HL-60 (cell line): ENCODE measurements at regions not wholly inside any gene's neighbourhood (a gene's known extent, or its start where the extent isn't known, plus 50 kb on each side); places are given as distances from the start of the nearest gene placed in this dataset.

ENCODE experiments used
- DNase-seq, 2 experiments: peaks; one replicate each; pipeline ENCODE4 v3.0.0-alpha.2; 2010 to 2020; ENCODE audit warnings: low read depth in 1 of 2, low spot score in 1 of 2
- H3K27ac ChIP-seq: fragments of 250-450 bp; sonication (Bioruptor Pico); replicated peaks from 2 replicates; pipeline ENCODE4 v1.5.1; 2020; ENCODE audit warnings: mild to moderate bottlenecking, moderate library complexity
- H3K27me3 ChIP-seq: fragments of 250-450 bp; sonication (Bioruptor Pico); 2 replicates; pipeline ENCODE4 v1.5.1; 2021; ENCODE audit warnings: mild to moderate bottlenecking, moderate library complexity; ENCODE audit not compliant: insufficient read depth, poor library complexity, severe bottlenecking
- H3K4me3 ChIP-seq: replicated peaks from 2 replicates; pipeline ENCODE4 v1.5.1; 2011; ENCODE audit warnings: mild to moderate bottlenecking, control low read depth, low read length; ENCODE audit not compliant: insufficient read depth
- CTCF ChIP-seq: IDR thresholded peaks from one replicate; pipeline ENCODE4 v1.5.1; 2011; ENCODE audit warnings: low read length, control low read depth, inconsistent platforms; ENCODE audit not compliant: insufficient read depth
- GABPA ChIP-seq: IDR thresholded peaks from 2 replicates; pipeline ENCODE4 v1.6.1; 2012; ENCODE audit warnings: low read depth
- POLR2AphosphoS5 ChIP-seq: IDR thresholded peaks from 2 replicates; pipeline ENCODE4 v1.6.1; 2012; ENCODE audit warnings: low read depth
- SPI1 ChIP-seq: IDR thresholded peaks from 2 replicates; pipeline ENCODE4 v1.6.1; 2012; ENCODE audit warnings: low read depth, mild to moderate bottlenecking, borderline replicate concordance
- TF ChIP-seq, protein P1 (sequence below): IDR thresholded peaks from 2 replicates; pipeline ENCODE4 v1.6.1; 2012; ENCODE audit warnings: low read depth; ENCODE audit not compliant: insufficient replicate concordance

- Histone ChIP-seq H3K27ac (no peak overlapping the region), H3K27me3 (no peaks in the 10 kb centered on the region), H3K4me3 (no peak overlapping the region)
- no peak for TF ChIP-seq CTCF
- TF ChIP-seq GABPA: no peak
- TF ChIP-seq, protein P1, sequence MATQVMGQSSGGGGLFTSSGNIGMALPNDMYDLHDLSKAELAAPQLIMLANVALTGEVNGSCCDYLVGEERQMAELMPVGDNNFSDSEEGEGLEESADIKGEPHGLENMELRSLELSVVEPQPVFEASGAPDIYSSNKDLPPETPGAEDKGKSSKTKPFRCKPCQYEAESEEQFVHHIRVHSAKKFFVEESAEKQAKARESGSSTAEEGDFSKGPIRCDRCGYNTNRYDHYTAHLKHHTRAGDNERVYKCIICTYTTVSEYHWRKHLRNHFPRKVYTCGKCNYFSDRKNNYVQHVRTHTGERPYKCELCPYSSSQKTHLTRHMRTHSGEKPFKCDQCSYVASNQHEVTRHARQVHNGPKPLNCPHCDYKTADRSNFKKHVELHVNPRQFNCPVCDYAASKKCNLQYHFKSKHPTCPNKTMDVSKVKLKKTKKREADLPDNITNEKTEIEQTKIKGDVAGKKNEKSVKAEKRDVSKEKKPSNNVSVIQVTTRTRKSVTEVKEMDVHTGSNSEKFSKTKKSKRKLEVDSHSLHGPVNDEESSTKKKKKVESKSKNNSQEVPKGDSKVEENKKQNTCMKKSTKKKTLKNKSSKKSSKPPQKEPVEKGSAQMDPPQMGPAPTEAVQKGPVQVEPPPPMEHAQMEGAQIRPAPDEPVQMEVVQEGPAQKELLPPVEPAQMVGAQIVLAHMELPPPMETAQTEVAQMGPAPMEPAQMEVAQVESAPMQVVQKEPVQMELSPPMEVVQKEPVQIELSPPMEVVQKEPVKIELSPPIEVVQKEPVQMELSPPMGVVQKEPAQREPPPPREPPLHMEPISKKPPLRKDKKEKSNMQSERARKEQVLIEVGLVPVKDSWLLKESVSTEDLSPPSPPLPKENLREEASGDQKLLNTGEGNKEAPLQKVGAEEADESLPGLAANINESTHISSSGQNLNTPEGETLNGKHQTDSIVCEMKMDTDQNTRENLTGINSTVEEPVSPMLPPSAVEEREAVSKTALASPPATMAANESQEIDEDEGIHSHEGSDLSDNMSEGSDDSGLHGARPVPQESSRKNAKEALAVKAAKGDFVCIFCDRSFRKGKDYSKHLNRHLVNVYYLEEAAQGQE: no peak
- TF ChIP-seq POLR2AphosphoS5: no peak
- no peak for TF ChIP-seq SPI1
- DNase-seq: no peak
These were observed 265.7 kb downstream of the CCDC85A start for GRCh38 chr2:56449449-56449860.

DNA sequence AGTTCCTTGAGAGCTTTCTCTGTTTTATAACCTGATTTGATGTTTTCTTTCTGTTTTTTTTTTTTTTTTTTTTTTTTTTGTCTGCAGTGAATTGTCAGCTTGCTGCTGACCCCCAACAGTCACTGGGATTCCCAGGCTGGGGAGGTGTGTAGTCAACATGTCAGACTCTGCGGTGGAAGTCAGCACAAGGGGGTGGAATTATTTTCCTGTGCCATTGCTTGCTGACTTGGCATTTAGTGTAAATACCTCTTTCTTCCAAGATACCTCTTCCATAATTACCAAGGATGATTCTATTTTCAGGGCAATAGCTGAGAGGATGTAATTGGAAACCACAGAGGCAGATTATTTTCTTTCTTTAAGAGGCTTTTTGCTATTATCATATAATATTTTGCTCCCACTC lies 266.3 kb downstream of the CCDC85A start:
- TF ChIP-seq, protein P1: no peak
- TF ChIP-seq POLR2AphosphoS5 (no peak), GABPA (no peak), CTCF (no peak), SPI1 (no peak)

GRCh38 chr2:56450772-56451171 lies 267.0 kb downstream of the CCDC85A start:
- DNase-seq: no peak
- no peak for TF ChIP-seq SPI1
- TF ChIP-seq POLR2AphosphoS5: no peak
- TF ChIP-seq, protein P1: no peak
- TF ChIP-seq GABPA: no peak
- no peak for TF ChIP-seq CTCF
- no peaks in the 10 kb centered on the region for H3K27me3 ChIP-seq
- no peak overlapping the region for H3K27ac ChIP-seq
- no peak overlapping the region for H3K4me3 ChIP-seq

More for the DNA sequence above, 266.3 kb downstream of the CCDC85A start:
- Histone ChIP-seq H3K27ac (no peak overlapping the region), H3K27me3 (no peaks in the 10 kb centered on the region), H3K4me3 (no peak overlapping the region)
- no peak for DNase-seq
